Spleen (tissue), 7 donors: ENCODE measurements at regions not wholly inside any gene's neighbourhood (a gene's known extent, or its start where the extent isn't known, plus 50 kb on each side); places are given as distances from the start of the nearest gene placed in this dataset.

Experiments used
- CTCF ChIP-seq, 11 experiments: fragments of 200-600 bp in 7 of 11; fragments of 450-650 bp in 4 of 11; sonication (generic) in 4 of 11; IDR thresholded peaks in 8 of 11; conservative IDR thresholded peaks in 3 of 11; 1 replicate in 7 of 11; 2 replicates in 4 of 11; pipeline versions ENCODE4 v1.4.0 to v1.8.0; 2016 to 2021; ENCODE audit warnings: antibody characterized with exemption in 11 of 11, inconsistent platforms in 4 of 11, mild to moderate bottlenecking in 1 of 11
- POLR2A ChIP-seq, 3 donors: fragments of 450-650 bp; IDR thresholded peaks; one replicate each; pipeline ENCODE4 v1.5.1; 2017; ENCODE audit warnings: antibody characterized with exemption in 3 of 3, mild to moderate bottlenecking in 1 of 3
- POLR2AphosphoS5 ChIP-seq, 3 donors: sonication (generic); formaldehyde crosslinking; IDR thresholded peaks; one replicate each; pipeline ENCODE4 v1.5.1; 2017; ENCODE audit warnings: antibody characterized with exemption in 3 of 3
- donor health status: DM: no; HTN: no; CAD: no; lungs with moderate emphysema.
- donor health status: DM: no; HTN: no; CAD: no.
- donor health status: DM: no; HTN: no; CAD: no.

- TF ChIP-seq CTCF (IDR thresholded peaks at IDR 0.05 in 8 of 11, conservative IDR thresholded peaks at IDR 0.05 in 3 of 11) = no peak
- TF ChIP-seq POLR2AphosphoS5 (IDR thresholded peaks at IDR 0.05) = no peak
- TF ChIP-seq POLR2A (IDR thresholded peaks at IDR 0.05) = no peak
These were observed 421.0 kb upstream of the THRB start for GRCh38 chr3:24915639-24916038.
